ENCODE measurements at regions not wholly inside any gene's neighbourhood (a gene's known extent, or its start where the extent isn't known, plus 50 kb on each side); places are given as distances from the start of the nearest gene placed in this dataset.
A peak's percentile ranks its signal among the peaks of the same experiment; 100 is the strongest.
"Not testable (repeated sequence)": the region's sequence is repeated elsewhere in the genome, so short reads cannot be mapped to it uniquely, and the experiment has no call there.

DNA sequence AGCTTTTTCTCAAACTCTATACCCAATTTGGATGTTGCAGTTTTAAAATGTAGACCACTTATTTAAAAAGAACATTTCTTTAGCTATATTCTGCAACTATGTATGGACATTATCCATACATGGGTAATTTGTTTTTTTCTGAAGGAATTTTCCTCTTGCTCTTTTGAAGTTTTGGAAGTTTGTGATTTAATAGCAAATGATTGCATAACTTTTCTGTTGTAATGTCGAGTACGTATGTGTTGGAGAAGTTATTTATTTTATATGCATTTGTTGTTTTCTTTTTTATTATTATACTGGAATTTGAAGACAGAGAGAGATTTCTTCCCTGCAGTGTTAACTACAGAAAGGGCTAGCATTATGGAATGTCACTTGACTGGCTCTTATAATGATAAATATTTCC, 207.7 kb upstream of the FANCL start:
- DNase-seq, result no peak

DNA sequence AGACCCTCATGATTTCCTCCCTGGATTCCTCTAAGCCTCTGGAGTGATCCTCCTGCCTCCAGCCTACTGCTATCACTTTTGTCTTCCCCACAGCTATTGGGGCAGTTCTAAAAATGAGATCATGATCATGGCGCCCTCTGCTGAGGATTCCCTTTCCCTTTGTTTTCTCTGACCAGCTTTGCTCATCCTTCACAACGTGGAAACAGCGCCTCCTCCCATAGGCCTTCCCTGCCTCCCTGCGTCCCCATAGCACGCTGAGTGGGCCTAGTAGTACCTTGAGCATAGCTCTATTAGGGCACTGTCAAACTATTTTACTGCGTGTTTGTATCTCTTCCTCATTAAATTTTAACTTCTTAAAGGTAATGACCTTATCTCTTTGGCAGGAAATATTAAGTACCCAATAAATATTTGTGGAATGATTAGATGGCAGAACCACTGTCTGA, 207.0 kb upstream of the FANCL start:
- peak; percentile 20 for DNase-seq

DNA sequence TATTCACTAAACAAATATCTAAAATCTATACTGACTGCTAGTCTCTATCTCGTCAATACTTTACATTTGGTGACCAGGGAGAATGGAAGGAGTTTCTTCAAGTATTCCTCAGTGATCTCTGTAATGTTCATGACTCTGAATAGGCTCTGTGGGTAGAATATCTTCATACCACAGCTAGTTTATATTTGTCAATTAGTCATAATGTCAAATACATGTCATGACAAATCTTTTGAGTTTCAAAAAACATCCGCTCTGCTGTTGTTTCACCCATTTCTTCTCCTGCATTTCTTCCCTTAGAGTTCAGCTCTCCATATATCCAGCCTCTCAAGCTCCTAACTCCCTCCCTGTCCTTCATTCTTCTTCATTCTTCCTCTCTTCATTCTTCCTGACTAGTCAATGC, 206.5 kb upstream of the FANCL start:
- no peak for DNase-seq

DNA sequence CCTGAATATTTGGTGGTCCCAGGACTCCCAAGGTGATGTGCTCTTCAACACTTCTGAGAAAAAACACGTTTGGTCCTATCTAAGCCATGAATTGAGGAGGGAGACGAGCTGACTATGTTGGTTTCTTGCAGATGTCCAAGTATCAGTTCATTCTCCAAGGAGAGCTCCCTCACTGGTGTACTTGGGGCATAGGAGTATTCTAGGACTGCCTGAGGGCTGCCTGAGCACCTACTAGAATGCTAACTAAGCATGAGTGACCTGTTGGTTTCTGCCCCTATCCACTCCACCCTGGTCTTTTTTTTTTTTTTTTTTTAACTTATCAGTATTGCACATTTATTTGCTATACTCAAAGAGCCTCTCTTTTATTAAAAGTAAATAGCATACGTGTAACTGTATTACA, 200.5 kb upstream of the FANCL start:
- DNase-seq, result no peak

DNA sequence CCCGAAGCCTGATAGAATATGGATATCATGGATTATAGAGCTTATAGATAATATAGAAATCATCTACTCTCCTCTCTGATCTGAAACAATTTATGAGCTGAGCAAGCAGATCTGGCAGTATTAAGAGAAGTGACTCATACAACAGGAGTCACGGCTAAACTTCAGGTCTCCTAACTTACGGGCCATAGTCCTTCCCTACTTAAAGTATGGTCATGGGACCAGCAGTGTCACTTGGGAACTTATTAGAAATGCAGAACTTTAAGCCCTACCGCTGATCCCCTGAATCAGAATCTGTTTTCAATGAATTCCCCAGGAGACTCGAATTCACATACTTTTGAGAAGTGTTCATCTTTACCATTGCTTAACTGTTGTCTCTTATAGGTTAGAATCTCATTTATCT, 195.7 kb upstream of the FANCL start:
- no peak for DNase-seq

DNA sequence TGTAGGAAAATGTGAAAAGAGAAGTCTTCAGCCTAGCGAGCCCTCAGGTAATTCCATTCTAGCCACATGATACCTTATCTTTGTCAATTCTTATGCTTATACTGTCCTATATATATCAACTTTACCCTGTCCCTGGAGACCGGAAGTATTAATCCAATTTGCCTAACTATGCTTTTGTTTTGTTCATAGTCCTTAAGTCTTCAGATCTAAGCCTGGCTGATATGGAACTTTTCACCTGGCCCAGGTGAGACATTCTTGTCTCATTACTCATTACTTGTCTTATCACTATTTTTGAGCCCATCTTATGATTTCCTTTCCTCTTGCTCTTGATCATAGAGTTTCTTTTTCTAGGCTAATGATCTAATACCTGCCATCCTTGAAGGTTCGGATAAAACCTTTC, 194.1 kb upstream of the FANCL start:
- no peak for DNase-seq

DNA sequence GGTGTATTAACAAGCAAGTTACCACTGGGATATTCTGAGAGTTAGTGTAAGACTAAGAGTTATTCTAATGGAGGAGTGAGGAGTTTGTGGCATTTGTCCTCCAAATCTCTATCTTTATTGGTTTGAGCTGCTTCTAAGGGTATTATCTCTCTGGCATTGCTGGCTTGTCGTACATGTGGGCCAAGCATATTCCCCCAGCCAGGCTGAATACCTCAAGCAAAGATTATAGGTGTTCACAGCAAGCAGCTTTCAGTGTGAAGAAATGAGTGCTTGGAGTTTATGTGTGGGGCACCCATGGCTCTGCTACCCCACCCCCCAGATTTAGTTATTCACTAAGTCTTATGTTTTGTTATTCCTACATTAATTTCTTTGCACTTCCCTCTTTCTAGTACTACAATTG, 193.6 kb upstream of the FANCL start:
- DNase-seq, result no peak

DNA sequence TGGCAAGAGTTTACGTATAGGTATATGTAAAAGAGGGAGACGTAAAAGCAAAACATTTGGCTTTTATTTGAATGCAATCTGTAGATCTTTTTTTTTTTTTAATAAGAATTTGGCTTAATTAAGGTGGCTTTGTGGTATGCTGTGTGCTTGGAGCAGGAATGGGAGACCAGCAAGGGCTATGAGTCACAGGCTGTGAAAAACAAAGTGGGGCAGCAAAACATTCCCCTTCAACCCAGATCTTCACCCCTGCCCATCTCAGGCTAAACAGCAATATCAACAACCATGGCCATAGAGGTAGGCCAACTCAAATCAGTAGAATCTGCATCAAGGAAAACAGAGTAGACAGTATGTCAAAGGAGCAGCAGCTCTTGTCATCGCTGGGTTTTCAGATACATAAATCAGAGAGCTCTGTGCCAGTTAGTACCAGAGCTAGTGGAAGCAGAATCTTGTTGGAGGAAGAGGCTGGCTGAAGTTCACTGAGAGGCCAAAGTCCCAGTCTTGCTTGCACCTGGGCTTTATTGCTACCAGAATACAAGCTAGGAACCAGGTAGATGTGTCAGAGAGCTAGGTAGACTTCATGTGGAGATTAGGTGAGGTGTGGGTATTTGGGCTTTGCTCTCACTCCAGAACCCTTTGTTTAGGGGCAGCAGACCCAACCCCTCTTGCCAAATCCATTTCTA, 191.5 kb upstream of the FANCL start:
- DNase-seq, result no peak

DNA sequence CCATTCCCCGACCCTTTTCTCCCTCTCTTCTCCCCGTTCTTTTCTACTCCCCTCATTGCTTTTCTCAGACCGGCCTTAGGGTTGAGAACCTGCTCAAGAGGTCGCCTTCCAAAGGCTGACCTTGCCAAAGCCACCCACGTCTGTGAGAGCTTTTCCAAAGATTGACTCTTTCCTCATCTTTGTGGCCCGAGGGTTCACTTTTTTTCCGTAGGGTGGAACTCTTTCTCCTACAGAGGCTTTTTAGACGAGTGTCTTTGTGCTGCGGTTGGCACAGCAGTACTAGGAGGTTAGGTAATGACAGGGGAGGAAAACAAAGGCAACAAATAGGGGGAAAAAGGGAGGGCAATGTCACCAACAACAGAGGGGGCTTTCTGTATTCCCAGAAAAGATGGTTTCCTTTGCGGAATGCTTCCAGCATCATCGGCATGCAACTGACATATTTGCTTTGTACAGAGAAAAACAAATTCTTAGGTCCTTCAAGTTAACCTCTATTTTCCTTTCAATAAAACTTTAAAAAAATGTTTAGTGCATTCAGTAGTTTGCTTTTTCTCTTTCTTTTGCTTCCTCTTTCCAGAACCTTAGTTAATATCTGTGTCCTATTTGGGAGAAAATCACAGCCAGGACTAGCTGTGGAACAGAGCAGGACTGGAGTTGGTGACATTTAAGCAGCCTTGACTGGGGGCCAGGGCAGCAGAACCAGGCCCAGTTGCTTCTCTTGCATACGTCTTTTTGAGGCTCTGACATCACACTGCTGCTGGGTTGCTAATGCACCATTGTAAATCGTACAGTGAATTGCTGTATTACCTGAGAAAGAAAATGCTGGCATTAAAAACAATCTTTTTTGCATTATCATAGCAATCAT, 188.1 kb upstream of the FANCL start:
- no peak for DNase-seq

DNA sequence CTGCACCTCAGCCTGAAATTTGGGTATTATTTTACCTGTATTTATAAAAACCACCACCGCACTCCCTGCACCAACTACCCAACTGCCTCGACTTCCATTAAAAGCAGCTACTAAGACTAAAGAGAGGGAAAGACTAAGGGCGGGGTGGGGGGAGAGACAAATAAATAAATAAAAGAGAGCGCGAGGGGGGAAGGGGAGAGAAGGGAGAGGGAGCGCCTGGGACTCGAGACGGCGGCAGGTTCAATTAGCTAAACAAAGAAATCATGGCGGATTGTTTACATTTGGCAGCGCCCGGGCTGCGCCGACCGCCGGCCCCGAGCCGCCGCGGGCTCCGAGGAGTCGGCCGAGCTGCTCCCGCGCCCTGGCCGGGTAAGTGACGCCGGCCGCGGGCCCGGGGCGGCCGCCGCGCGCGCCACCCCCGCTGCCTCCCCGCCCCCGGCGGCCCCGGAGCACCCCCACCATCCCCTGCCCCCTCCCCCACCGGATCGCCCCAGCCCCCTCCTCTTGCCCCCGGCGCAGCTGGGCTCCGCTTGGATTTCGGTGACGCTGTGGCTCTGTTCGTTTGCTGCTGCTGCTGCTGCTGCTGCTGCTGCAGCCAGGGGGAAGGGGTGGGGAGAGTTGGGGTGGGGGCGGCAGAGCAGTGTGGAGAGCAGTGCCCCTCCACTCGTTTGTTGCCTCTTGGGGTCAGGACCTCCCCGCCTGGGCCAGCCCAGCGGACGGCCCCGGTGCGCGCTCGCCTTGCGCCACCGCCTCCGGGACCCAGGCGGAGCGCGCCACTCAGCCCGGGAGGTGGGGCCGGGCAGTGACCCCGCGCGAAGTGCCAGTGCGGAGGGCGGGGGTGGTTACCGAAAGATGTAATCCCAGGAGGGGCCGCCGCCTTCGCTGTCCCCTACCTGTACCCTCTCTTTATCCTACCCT, 187.2 kb upstream of the FANCL start:
- DNase-seq, result peak; percentile 28

DNA sequence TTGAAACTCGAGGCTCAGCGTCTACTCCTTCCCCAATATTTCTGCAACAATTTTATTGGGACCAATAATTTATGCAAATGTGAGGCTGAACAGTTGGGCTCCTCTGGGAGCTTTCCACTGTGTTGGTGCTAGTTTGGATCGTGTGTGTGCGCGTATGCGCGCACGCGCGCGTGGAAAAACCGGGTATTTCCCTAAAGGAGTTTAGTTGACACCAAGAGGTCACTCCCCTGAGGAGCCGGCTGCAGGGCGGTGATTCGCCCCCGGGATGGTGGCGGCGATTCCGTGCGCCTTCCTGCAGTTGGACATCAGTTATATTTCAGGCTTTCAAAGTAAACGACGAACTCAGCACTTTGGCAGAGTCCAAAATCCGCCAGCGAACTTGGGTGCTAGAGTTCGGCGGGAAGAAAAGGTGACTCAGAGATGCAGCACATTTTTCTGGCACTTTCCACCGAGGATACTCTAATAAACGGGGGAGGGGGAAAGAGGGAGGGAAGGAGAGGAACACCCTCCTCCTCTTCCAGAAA, 186.5 kb upstream of the FANCL start:
- DNase-seq, result peak; percentile 38

DNA sequence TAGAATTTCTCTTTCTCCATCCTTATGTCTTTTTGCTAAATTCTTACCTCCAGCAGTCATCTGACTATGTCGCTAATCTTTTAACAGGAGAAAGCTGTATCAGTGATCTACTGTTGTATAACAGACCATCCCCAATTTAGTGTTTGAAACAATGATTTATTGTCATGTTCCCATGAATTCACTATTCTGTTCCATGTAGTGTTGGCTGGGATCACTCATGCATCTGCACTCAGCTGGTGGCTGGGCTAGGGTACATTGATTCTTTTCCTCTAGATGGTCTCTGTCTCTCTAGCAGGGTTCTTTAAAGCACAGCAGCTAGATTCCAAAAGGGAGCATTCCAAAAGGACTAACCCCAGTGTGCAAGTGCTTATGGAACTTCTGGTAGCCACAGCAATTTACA, 184.2 kb upstream of the FANCL start:
- no peak for DNase-seq

DNA sequence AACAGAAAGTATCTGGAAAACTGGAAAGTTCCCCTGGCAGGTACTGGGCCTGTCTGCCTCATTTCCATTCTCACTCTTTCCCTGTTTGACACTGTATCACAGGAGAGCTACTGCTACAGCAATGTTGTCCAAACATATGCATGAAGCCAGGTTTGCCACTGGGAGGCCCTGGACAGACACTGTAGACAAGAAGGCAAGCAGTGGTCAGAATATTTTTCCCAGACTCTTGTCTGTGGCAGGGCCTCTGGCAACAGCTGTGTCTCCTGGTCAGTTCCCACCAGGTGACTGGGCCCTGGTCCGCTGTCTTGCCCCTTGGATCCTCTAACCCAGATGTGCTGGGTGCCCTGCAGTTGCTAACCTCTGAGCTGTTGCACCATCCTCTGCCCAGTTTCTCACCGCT, 178.9 kb upstream of the FANCL start:
- DNase-seq, result no peak

DNA sequence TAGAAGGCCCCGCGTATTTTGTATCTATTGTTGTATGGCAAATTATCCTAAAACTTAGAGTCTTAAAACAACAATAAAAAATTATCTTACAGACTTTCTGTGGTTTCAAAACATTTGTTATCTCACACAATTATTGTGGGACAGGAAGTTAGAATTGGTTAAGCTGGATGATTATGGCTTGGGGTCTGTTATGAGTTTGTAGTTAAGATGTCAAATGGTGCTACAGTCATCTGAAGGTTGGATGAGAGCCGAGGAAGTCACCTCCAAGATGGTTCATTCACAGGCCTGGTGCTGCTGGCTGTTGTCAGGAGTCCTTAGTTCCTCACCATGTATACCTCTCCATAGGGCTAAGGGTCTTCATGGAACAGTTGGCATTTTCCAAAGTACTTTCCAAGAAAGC, 175.6 kb upstream of the FANCL start:
- DNase-seq, result no peak

DNA sequence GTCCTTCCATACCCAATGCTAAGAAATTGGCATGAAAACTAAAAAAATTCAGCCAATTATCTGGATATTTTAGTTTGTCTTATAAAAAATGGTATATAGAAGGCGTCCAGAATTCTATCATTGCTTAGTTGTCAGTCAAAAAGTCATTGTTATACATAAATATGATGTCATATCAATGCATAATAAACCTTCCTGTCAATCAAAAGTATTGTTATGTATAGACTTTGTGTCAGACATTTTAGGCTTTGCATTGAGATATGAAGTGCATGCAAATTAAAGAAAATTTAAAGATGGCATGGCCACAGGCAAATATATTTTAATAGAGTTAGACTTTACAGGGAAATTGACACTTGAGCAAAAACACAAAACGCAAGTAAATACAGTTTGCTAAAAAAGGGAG, 173.4 kb upstream of the FANCL start:
- DNase-seq, result no peak

DNA sequence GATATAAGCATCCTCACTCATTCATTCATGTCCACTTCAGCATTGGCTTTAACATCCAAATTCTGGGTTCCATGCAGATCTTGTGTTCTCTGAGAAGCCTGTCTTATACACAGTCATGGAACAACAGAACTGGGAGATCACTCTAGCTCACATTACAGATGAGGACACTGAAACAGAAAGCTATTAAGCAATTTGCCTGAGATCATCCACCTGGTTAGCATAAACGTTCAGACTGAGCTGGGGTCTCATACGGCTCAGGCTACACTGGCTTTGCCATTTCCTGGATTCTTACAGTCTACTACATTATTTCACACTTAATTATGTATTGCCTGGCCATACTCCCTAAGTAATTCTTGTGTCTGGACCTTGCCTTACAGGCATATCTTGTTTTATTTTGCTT, 169.4 kb upstream of the FANCL start:
- no peak for DNase-seq

DNA sequence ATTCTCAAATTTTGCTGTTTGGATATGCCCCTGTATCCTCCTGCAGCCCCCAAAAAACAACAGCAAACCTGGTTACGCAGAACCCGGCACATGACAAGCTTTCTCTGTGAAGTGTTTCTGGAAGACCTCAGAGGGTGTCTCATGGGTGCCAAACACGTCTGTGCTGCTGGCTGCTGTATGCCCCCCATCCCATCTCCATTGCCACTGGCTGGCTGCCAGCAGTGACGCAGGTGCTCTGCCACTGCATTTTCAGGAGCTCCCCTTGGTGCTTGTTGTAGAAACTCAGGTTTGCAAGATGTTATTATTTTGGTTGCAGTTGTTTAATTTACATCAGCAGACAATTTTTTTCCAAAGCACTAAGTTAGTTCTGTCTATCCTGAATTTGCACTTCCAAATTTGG, 166.4 kb upstream of the FANCL start:
- DNase-seq, result no peak

DNA sequence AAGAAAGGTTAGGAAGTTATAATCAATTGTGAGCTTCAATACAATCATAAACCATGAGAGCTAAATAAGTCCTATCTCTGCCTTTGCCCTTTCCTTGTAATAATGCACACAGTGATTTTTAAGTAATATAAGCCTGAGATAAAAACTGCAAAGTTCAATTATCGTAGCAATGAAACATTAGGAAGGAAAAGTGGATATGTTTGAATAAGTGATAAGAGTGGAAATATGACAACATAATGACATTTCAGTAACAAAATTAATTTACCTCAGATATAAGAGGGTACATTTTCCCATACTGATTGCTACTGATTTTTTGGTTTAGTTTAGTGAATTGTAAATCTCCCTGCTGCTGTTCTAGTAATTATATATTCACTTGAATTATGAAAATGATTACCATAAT, 164.2 kb upstream of the FANCL start:
- DNase-seq, result no peak

DNA sequence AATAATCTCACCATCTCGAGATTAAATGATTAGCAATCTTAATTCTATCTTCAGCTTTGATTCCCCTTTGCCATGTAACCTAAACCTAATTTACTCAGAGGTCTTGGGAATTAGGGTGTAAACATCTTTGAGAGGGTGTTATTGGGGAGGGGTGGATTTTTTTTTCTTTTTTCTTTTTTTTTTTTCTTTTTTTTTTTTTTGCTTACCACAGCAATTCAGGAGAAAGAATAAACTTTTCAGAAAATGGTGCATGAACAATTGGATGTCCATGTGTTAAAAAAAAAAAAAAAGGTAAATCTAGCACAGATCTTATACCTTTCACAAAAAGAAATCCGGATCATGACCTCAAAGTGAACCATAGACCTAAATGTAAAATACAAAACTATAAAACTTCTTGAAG, 160.8 kb upstream of the FANCL start:
- no peak for DNase-seq

DNA sequence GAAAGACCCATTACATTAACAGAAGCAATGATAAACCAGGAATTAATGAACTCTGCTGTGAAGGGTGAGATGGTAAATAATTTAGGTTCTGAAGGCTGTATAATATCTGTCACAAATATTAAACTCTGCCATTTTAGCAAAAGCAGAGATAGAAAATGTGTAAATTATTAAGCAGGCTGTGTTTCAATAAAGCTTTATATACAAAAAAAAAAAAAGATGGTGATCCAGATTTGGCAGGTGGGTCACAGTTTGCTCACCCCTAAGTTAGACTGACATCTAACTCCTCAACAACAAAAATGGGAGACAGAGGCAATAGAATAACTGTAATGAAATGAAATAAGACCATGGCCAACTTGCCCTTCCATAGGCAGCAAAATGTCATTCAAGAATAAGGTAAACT, 157.3 kb upstream of the FANCL start:
- DNase-seq, result no peak

DNA sequence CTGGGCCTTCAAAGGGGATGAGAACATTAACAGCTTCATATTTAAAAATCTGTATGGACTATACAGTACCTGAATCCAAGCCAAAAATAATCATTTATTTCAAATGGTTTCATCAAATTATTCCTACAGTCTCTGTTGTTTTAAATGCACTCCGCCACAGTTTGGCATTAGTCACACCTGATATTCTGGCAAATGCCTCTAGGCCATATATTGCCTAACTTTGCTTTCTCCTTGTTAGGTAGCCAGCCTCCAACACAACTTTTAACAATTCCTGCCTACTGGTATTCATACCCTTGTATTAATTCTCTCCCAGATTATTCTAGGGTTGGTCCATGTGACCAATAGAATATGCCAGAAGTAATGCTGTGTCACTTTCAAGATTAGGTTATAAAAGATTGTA, 146.6 kb upstream of the FANCL start:
- no peak for DNase-seq

DNA sequence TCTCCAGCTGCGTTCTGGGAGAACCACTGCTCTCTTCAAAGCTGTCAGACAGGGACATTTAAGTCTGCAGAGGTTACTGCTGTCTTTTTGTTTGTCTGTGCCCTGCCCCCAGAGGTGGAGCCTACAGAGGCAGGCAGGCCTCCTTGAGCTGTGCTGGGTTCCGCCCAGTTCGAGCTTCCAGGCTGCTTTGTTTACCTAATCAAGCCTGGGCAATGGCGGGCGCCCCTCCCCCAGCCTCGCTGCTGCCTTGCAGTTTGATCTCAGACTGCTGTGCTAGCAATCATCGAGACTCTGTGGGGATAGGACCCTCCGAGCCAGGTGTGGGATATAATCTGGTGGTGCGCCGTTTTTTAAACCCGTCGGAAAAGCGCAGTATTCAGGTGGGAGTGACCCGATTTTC, 145.8 kb upstream of the FANCL start:
- DNase-seq, result not testable (repeated sequence)

DNA sequence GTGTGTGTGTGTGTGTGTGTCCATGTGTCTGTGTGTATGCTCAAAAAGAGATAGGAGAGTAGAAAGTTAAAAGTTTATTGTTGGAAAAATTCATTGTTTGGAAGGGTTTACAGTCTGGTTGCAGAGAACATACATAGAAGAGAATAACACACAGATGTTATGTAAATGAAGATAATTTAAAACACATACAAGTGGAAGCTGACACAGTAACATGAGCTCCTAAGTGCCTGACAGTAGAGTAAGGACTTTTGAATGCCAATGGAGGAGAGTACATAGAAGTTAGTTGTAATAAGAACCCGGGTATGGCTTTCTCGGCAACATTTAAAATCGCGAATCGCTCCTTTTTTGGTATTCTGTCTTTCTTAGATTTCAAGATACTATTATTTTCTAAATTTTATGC, 137.0 kb upstream of the FANCL start:
- DNase-seq, result peak; percentile 8

Data from hindlimb muscle (tissue), 1 donor.